GM10266 (cell line): ENCODE measurements at regions not wholly inside any gene's neighbourhood (a gene's known extent, or its start where the extent isn't known, plus 50 kb on each side); places are given as distances from the start of the nearest gene placed in this dataset.

Experiments
- DNase-seq: peaks from one replicate; pipeline ENCODE4 v3.0.0; 2012; ENCODE audit errors: extremely low spot score
- CTCF ChIP-seq: IDR thresholded peaks from 2 replicates; pipeline ENCODE4 v1.5.1; 2012; ENCODE audit warnings: mild to moderate bottlenecking, low read depth; ENCODE audit not compliant: control insufficient read depth, insufficient read depth; ENCODE audit errors: missing control alignments

- DNase-seq, result no peak
- TF ChIP-seq CTCF, result no peak
These were observed 74.6 kb upstream of the CHRNA7 start for GRCh38 chr15:31955734-31956133.

GRCh38 chr15:31957581-31957980 lies 72.7 kb upstream of the CHRNA7 start:
- no peak for TF ChIP-seq CTCF
- DNase-seq, result no peak

- no peak for DNase-seq
These were observed 65.6 kb upstream of the CHRNA7 start for GRCh38 chr15:31964586-31965307.

GRCh38 chr15:31970007-31970406 lies 60.3 kb upstream of the CHRNA7 start:
- DNase-seq, result no peak
- no peak for TF ChIP-seq CTCF

More at GRCh38 chr15:31964586-31965307, 65.6 kb upstream of the CHRNA7 start:
- TF ChIP-seq CTCF, result no peak

GRCh38 chr15:31973197-31973596 lies 57.1 kb upstream of the CHRNA7 start:
- no peak for DNase-seq
- TF ChIP-seq CTCF, result no peak

GRCh38 chr15:31974154-31974794 lies 56.0 kb upstream of the CHRNA7 start:
- DNase-seq, result no peak
- no peak for TF ChIP-seq CTCF

GRCh38 chr15:31974855-31975829 lies 55.2 kb upstream of the CHRNA7 start:
- DNase-seq, result peak; percentile 48
- peak; percentile 68 for TF ChIP-seq CTCF
